ENCODE measurements at regions not wholly inside any gene's neighbourhood (a gene's known extent, or its start where the extent isn't known, plus 50 kb on each side); places are given as distances from the start of the nearest gene placed in this dataset.

- no peak for TF ChIP-seq CTCF (IDR thresholded peaks at IDR 0.05; ENCODE audit: low read length)
- TF ChIP-seq EZH2 (IDR thresholded peaks at IDR 0.05; ENCODE audit: borderline replicate concordance, low read length): no peak
Measured at GRCh38 chr2:234376229-234376628, 120.7 kb downstream of the ARL4C start.
